GM19035 (cell line): ENCODE measurements at regions not wholly inside any gene's neighbourhood (a gene's known extent, or its start where the extent isn't known, plus 50 kb on each side); places are given as distances from the start of the nearest gene placed in this dataset.

ENCODE experiments used
- ATAC-seq: cut with Tn5 transposase; IDR thresholded peaks from one replicate; pipeline ENCODE4 v1.9.1; 2021; ENCODE audit not compliant: unreplicated experiment

- no peak for ATAC-seq
Observed at GRCh38 chr5:82381591-82381990, 103.4 kb upstream of the RPS23 start.

GRCh38 chr5:82376307-82376706 is 98.2 kb upstream of the RPS23 start:
- ATAC-seq: no peak

GRCh38 chr5:82375488-82376244 is 97.5 kb upstream of the RPS23 start:
- ATAC-seq: no peak

GRCh38 chr5:82374637-82375036 is 96.5 kb upstream of the RPS23 start:
- no peak for ATAC-seq

- no peak for ATAC-seq
Observed at GRCh38 chr5:82367930-82368329, 89.8 kb upstream of the RPS23 start.

GRCh38 chr5:82365744-82366228 is 87.6 kb upstream of the RPS23 start:
- ATAC-seq: no peak

- no peak for ATAC-seq
Observed at GRCh38 chr5:82365026-82365425, 86.9 kb upstream of the RPS23 start.

GRCh38 chr5:82364497-82364896 is 86.3 kb upstream of the RPS23 start:
- no peak for ATAC-seq

GRCh38 chr5:82363524-82363923 is 85.4 kb upstream of the RPS23 start:
- ATAC-seq: no peak

- ATAC-seq: no peak
Observed at GRCh38 chr5:82362636-82363035, 84.5 kb upstream of the RPS23 start.

- ATAC-seq: no peak
Observed at GRCh38 chr5:82360022-82360421, 81.9 kb upstream of the RPS23 start.

GRCh38 chr5:82359272-82359671 is 81.1 kb upstream of the RPS23 start:
- ATAC-seq: no peak

GRCh38 chr5:82358457-82358856 is 80.3 kb upstream of the RPS23 start:
- ATAC-seq: no peak

- peak; percentile 55 for ATAC-seq
Observed at GRCh38 chr5:82356808-82357671, 78.9 kb upstream of the RPS23 start.

- no peak for ATAC-seq
Observed at GRCh38 chr5:82356021-82356420, 77.9 kb upstream of the RPS23 start.

- ATAC-seq: no peak
Observed at GRCh38 chr5:82355496-82355895, 77.3 kb upstream of the RPS23 start.

- no peak for ATAC-seq
Observed at GRCh38 chr5:82355053-82355452, 76.9 kb upstream of the RPS23 start.

GRCh38 chr5:82354543-82354942 is 76.4 kb upstream of the RPS23 start:
- no peak for ATAC-seq

GRCh38 chr5:82353522-82353921 is 75.4 kb upstream of the RPS23 start:
- ATAC-seq: no peak

- ATAC-seq: no peak
Observed at GRCh38 chr5:82352146-82352791, 74.1 kb upstream of the RPS23 start.

GRCh38 chr5:82351754-82352145 is 73.6 kb upstream of the RPS23 start:
- peak; percentile 91 for ATAC-seq

- no peak for ATAC-seq
Observed at GRCh38 chr5:82351297-82351696, 73.1 kb upstream of the RPS23 start.
